HG03342 (cell line): ENCODE measurements at regions not wholly inside any gene's neighbourhood (a gene's known extent, or its start where the extent isn't known, plus 50 kb on each side); places are given as distances from the start of the nearest gene placed in this dataset.
"Not testable (repeated sequence)": the region's sequence is repeated elsewhere in the genome, so short reads cannot be mapped to it uniquely, and the experiment has no call there.

Experiments used
- ATAC-seq: cut with Tn5 transposase; IDR thresholded peaks from one replicate; pipeline ENCODE4 v1.9.1; 2021; ENCODE audit warnings: mild to moderate bottlenecking, moderate library complexity; ENCODE audit not compliant: unreplicated experiment

DNA sequence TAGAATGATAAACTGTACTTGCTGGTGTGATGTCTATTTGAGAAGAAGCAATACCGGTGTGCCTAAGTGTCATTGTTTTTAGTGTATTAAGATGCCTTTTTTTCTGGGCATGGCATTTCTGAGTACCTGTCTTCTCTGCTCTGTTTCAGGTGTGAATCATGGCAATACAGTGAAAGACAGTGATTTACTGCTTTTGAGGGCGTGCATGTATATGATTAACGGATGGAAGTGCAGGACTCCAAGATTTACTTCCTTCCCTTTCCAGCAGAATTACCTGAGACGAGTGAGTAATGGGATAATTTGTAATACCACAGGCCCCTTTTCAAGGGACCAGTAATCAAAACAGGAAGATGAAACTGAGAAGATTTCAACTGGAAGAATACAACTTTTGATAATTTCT lies 315.8 kb downstream of the SOX4 start:
- ATAC-seq: no peak

- ATAC-seq: no peak
These were observed 317.7 kb downstream of the SOX4 start for GRCh38 chr6:21911208-21911607.

DNA sequence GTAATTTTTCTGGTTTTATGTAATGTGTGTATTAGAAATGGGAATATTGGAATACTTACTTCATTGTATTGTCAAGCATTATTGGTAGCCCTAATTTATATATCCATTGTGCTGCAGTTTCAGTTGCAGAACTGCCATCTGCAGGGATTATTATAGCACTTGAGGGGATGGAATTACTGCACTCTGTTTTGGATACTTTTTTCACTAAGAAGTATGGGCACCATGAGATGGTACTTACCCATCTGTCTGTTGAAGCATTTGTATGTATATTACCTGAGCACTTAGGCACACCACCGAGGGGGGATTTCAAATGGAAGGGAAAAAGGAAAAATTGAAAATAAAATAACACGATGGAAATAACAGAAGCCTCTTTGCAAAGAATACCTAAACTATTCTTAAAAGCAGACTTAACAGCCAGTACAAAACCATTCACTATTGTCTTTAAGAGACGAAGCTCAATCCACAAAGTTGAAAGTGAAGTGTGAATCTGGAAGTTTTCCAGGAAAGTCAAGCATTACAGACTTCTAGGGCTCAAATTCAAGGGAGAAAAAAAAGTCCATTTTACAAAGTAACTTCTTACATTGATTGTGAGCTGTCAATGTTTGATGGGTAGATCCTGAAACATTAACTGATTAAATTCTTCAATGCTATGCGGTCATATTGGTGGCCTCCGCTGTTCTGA lies 318.7 kb downstream of the SOX4 start:
- no peak for ATAC-seq

- ATAC-seq: no peak
These were observed 320.8 kb downstream of the SOX4 start for GRCh38 chr6:21914121-21914973.

DNA sequence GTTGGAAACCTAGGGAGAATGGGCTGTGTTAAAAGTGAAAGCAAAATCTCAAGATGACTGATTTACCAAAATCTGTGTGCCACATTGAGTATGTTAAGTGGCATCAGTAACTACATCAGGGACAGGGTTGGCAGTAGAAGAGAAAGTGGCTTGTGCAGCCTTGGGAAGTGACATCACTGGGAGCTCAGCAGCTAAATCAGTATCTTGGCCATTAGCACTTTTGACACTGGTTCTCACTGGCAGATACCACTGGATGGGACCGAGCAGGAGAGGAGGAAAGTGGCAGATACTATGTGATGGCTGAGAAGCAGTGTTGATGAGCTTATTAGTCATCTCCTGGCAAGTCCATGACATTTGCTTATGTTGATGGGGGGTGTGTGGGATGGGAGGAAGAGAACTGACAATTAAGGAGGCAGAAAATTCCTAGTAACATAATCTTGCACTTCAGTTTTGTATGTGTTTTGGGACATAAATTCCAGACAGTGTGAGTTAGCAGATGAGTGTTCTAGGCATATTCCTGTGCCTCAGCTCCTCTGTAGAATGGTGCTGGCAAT lies 322.2 kb downstream of the SOX4 start:
- ATAC-seq: no peak

GRCh38 chr6:21918041-21918440 lies 324.5 kb downstream of the SOX4 start:
- ATAC-seq: no peak

GRCh38 chr6:21918666-21919065 lies 325.1 kb downstream of the SOX4 start:
- ATAC-seq: no peak

GRCh38 chr6:21922086-21922485 lies 328.5 kb downstream of the SOX4 start:
- ATAC-seq: no peak

DNA sequence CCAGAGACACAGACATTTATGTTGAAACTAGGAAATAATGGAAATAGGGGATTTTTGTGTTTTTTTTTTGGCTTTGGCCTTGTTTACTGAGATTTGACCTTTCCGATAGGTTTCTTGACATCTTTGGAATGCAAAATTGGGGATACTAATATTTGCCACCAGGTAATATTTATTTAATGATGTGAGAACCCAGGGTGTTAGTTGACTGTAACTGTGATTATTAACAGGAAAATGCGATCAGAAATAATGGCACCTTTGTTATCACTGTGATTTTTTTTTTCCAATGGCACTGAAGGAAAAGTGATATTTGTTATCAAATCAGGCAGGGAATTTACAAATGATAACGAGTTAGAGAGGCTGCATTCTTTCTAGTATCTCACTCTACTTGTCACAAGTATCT lies 330.5 kb downstream of the SOX4 start:
- ATAC-seq: no peak

- ATAC-seq: no peak
These were observed 335.3 kb downstream of the SOX4 start for GRCh38 chr6:21928827-21929226.

- no peak for ATAC-seq
These were observed 338.2 kb downstream of the SOX4 start for GRCh38 chr6:21931641-21932335.

GRCh38 chr6:21933351-21933750 lies 339.8 kb downstream of the SOX4 start:
- ATAC-seq: no peak

DNA sequence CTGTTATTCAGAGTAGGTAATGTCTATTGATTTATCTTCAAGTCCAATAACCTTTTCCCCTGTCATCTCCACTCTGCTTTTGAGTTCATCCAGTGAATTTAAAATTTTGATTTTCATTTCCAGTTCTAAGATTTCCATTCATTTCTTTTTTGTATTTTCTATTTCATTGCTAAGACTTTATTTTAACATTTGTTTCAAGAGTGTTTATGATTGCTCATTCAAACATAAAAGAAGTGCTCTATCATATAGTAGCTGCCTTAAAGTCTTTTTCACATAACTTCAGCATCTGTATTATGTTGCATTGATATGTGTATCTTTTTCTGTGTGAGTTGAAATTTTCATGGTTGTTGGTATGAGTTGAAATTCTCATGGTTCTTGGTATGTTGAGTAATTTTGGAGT lies 341.6 kb downstream of the SOX4 start:
- ATAC-seq: no peak

- peak; percentile 52 for ATAC-seq
These were observed 342.0 kb downstream of the SOX4 start for GRCh38 chr6:21935561-21936028.

DNA sequence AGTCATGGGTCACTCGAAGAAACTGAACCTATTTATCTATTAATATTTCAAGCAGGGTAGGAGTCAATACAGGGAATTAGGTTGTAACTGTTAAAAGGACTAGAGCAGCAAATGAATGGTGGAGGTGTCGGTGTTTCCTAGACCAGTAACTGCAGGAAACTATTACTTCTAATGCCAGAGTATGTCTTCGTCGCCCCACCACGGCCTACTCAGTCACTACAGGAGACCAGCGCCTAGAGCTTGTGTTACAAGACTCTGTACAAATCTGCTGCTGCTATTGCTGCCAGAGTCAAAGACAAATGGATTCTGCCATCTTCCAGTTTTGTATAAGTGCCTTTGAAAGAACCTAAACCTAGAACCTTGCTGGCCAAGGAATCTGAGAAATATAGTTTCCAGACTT lies 343.9 kb downstream of the SOX4 start:
- no peak for ATAC-seq

GRCh38 chr6:21939066-21939465 lies 345.5 kb downstream of the SOX4 start:
- not testable (repeated sequence) for ATAC-seq

DNA sequence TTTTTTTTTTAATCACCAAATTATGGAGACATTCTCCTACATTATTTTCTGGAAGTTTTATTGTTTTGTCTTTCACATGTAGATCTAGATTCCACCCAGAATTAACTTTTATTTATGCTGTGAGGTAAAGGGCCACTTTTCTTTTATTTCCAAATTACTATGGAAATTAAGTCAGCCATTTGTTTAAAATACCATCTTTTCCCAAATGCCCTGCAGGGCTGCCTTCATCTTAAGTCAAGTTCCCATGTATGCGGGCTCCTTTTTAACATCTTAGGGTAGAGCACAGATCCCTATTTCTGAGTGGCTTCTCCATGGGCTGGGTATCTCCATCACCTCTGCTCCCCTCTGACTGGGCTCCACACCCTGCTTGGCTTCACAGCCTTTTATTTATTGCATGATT lies 348.4 kb downstream of the SOX4 start:
- ATAC-seq: no peak

- no peak for ATAC-seq
These were observed 349.3 kb downstream of the SOX4 start for GRCh38 chr6:21942897-21943296.

DNA sequence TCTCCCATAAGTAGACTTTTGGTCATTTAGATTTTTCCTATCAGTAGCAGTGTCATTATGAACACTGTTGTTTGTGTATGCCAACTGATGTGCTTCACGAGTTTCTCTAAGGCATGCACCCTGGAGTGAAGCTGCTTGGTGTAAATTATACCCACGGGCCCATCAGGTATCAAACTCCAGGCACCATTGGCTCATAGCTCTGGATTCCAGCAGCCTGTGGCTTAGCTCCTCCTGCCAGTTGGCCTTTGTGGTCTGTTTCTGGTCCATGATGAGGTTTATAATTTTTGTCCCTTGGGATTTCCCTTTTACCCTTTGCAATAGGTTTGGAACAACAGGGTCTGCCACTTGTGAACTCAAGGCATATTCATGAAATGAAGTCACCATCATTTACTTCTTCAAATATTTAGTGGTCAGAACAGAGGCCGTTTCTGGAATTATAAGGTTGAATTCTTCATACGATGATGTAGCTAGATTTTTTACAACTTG lies 350.5 kb downstream of the PRL start:
- no peak for ATAC-seq

DNA sequence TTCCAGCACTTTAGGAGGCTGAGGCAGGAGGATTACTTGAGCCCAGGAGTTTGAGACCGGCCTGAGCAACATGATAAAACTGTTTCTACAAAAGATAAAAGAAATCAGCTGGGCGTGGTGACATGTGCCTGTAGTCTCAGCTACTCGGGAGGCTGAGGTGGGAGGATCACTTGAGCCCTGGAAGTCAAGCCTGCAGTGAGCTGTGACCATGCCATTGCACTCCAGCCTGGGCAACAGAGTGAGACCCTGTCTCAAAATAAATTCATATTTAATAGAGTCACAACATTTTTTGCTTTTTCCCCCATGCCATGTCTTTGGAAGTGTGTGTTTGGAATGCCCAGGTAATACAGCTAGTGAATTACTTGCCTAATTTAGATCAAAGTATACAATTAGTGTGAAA lies 349.6 kb downstream of the PRL start:
- not testable (repeated sequence) for ATAC-seq

DNA sequence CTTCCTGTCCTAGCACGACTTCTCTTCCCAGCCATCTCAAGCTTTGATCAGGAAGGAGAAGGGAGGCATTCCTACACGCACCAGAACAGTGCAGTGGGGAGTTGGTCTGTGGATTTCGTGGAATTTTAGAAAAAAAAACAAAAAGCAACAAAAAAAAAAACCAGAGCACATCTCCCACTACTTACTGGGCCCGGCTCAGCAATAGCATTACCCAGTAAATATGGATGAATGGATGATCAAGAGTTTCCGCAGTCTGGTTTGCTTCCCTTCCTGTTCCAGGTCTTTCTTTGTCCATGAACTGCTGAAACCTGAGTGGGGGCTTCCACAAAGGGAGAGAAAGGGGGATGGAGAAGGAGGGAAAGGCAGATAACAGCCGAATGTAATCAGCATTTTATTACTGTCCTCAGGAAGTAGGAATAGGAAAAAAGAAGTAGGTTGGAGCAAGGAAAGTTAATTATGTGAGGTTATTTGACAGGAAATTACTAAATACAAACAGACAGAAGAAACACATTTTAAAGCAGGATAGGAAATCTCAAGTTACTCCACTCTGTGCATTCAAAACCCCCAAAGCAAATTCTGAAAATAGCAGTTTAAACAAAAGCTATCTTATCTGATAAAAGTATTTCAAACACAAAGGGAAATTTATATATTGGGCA lies 349.0 kb downstream of the PRL start:
- no peak for ATAC-seq
